GM12872 (cell line): ENCODE measurements at regions not wholly inside any gene's neighbourhood (a gene's known extent, or its start where the extent isn't known, plus 50 kb on each side); places are given as distances from the start of the nearest gene placed in this dataset.

Experiments
- TF ChIP-seq, protein P1 (sequence below): IDR thresholded peaks from 3 replicates; pipeline ENCODE4 v1.5.1; 2011; ENCODE audit warnings: low read depth, mild to moderate bottlenecking, low read length, moderate library complexity; ENCODE audit not compliant: insufficient read depth

DNA sequence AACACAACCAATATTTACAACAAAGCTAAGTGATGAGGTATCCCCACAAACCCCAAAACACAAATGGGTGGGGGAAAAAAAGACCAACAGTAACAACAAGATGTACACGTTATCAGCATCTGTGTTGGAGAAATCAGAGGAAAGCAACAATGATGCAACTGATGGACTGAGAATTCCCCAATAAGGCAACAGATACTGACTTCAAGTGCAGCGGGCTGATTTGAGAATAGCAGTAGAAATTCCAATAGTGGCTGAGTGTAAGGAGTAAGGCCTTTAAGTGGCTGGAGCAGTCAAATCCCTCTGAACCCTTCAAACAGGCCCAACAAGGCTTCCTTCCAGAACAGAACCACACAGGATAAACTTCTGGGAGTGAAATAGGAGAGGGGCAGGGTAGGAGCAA is 97.6 kb downstream of the TM2D1 start:
- TF ChIP-seq, protein P1, sequence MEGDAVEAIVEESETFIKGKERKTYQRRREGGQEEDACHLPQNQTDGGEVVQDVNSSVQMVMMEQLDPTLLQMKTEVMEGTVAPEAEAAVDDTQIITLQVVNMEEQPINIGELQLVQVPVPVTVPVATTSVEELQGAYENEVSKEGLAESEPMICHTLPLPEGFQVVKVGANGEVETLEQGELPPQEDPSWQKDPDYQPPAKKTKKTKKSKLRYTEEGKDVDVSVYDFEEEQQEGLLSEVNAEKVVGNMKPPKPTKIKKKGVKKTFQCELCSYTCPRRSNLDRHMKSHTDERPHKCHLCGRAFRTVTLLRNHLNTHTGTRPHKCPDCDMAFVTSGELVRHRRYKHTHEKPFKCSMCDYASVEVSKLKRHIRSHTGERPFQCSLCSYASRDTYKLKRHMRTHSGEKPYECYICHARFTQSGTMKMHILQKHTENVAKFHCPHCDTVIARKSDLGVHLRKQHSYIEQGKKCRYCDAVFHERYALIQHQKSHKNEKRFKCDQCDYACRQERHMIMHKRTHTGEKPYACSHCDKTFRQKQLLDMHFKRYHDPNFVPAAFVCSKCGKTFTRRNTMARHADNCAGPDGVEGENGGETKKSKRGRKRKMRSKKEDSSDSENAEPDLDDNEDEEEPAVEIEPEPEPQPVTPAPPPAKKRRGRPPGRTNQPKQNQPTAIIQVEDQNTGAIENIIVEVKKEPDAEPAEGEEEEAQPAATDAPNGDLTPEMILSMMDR, result no peak

- TF ChIP-seq, protein P1, result no peak
Measured at GRCh38 chr1:61626816-61627215, 98.1 kb downstream of the TM2D1 start.

- TF ChIP-seq, protein P1, result no peak
Measured at GRCh38 chr1:61623852-61624251, 101.1 kb downstream of the TM2D1 start.

DNA sequence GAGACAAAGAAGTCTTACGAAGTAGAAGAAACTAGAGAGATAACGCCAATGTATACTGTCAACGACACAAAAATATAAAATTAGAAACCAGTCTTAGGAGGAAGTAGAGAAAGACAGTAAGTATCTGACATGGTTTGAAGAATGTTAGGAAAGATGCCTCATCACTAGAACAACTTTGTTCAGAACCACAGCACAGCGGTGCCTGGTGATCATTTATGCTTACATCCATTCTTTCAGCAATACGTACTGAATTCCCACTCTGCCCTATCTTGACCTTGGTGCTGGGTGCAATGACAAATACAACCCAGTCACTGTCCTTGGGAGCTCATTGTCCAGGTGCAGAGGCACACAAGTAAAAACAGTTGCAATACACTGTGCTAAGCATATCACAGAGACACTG is 104.4 kb downstream of the TM2D1 start:
- TF ChIP-seq, protein P1, result no peak

DNA sequence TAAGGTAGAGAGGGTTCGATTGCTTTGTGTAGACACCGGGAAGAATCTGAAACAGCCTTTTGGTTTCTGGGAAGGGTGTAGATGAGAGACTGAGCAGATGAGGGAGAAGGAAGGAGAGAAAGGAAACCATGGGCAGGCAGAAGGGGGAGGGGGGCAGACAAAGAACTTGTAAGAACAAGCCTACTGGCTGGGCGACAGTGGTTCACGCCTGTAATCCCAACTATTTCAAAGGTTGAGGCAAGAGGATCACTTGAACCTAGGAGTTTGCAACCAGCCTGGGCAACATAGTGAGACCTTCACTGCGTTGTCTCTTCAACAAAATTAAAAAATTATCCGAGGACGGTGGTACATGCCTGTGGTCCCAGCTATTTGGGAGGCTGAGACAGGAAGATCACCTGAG is 106.2 kb downstream of the TM2D1 start:
- TF ChIP-seq, protein P1, result no peak

- TF ChIP-seq, protein P1, result no peak
Measured at GRCh38 chr1:61618193-61618592, 106.7 kb downstream of the TM2D1 start.

GRCh38 chr1:61616830-61617229 is 108.1 kb downstream of the TM2D1 start:
- TF ChIP-seq, protein P1, result no peak

GRCh38 chr1:61612602-61613001 is 112.3 kb downstream of the TM2D1 start:
- TF ChIP-seq, protein P1, result no peak
